ENCODE measurements at regions not wholly inside any gene's neighbourhood (a gene's known extent, or its start where the extent isn't known, plus 50 kb on each side); places are given as distances from the start of the nearest gene placed in this dataset.

- no peak for TF ChIP-seq CTCF (IDR thresholded peaks at IDR 0.05; ENCODE audit: control extremely low read depth, extremely low read depth)
- peak in 2 of 3 donors; percentile 52 to 59 for DNase-seq
- no peaks in the 10 kb centered on the region for H3K36me3 ChIP-seq (ENCODE audit: control insufficient read depth in 4 of 4, insufficient read depth in 4 of 4, low read length in 4 of 4)
- no peak overlapping the region for H3K27ac ChIP-seq (ENCODE audit: low read depth in 1 of 2, low read length in 1 of 2)
- ATAC-seq (ENCODE audit: insufficient read depth, low FRiP score) = no peak
- WGBS, 2 donors = 81 to 94% methylated on average over 1 of the region's 1 CpG
- H3K9me3 ChIP-seq (ENCODE audit: control insufficient read depth in 4 of 4, insufficient read depth in 3 of 4, low read length in 3 of 4) = peaks cover 0 to 3% (median 0%) of the 10 kb centered on the region in 4 donors
- H3K9ac ChIP-seq (ENCODE audit: insufficient read depth in 1 of 2, low read length in 2 of 2) = no peak overlapping the region
- H3K4me3 ChIP-seq = no peak overlapping the region
- peaks cover 0 to 23% (median 4%) of the 10 kb centered on the region in 5 donors for H3K4me1 ChIP-seq (ENCODE audit: control insufficient read depth in 5 of 5, insufficient read depth in 5 of 5, low read length in 5 of 5)
- no peaks in the 10 kb centered on the region for H3K27me3 ChIP-seq (ENCODE audit: control insufficient read depth in 3 of 3, insufficient read depth in 3 of 3, low read length in 2 of 3)
Measured at GRCh38 chr10:47209466-47209865, 90.5 kb upstream of the GDF10 start.

GRCh38 chr10:47214520-47214919, 85.5 kb upstream of the GDF10 start:
- Histone ChIP-seq H3K36me3 (ENCODE audit: control insufficient read depth in 4 of 4, insufficient read depth in 4 of 4, low read length in 4 of 4) (no peaks in the 10 kb centered on the region), H3K4me3 (no peak overlapping the region), H3K27me3 (ENCODE audit: control insufficient read depth in 3 of 3, insufficient read depth in 3 of 3, low read length in 2 of 3) (no peaks in the 10 kb centered on the region), H3K4me1 (ENCODE audit: control insufficient read depth in 5 of 5, insufficient read depth in 5 of 5, low read length in 5 of 5) (peaks cover 0 to 18% (median 0%) of the 10 kb centered on the region in 5 donors), H3K9me3 (ENCODE audit: control insufficient read depth in 4 of 4, insufficient read depth in 3 of 4, low read length in 3 of 4) (peaks cover 0 to 3% (median 1%) of the 10 kb centered on the region in 4 donors), H3K27ac (ENCODE audit: low read depth in 1 of 2, low read length in 1 of 2) (no peak overlapping the region), H3K9ac (ENCODE audit: insufficient read depth in 1 of 2, low read length in 2 of 2) (no peak overlapping the region)
- no peak for TF ChIP-seq CTCF (IDR thresholded peaks at IDR 0.05; ENCODE audit: control extremely low read depth, extremely low read depth)
- no peak for ATAC-seq (ENCODE audit: insufficient read depth, low FRiP score)
- DNase-seq = no peak

- WGBS, 2 donors = 65 to 78% methylated on average over 3 of the region's 3 CpGs
- peaks cover 0 to 3% (median 1%) of the 10 kb centered on the region in 4 donors for H3K9me3 ChIP-seq (ENCODE audit: control insufficient read depth in 4 of 4, insufficient read depth in 3 of 4, low read length in 3 of 4)
- no peak overlapping the region for H3K27ac ChIP-seq (ENCODE audit: low read depth in 1 of 2, low read length in 1 of 2)
- H3K9ac ChIP-seq (ENCODE audit: insufficient read depth in 1 of 2, low read length in 2 of 2) = no peak overlapping the region
- DNase-seq (no peak), ATAC-seq (ENCODE audit: insufficient read depth, low FRiP score) (no peak)
- no peaks in the 10 kb centered on the region for H3K36me3 ChIP-seq (ENCODE audit: control insufficient read depth in 4 of 4, insufficient read depth in 4 of 4, low read length in 4 of 4)
- no peak overlapping the region for H3K4me3 ChIP-seq
- H3K4me1 ChIP-seq (ENCODE audit: control insufficient read depth in 5 of 5, insufficient read depth in 5 of 5, low read length in 5 of 5) = peaks cover 0 to 16% (median 0%) of the 10 kb centered on the region in 5 donors
- no peaks in the 10 kb centered on the region for H3K27me3 ChIP-seq (ENCODE audit: control insufficient read depth in 3 of 3, insufficient read depth in 3 of 3, low read length in 2 of 3)
- no peak for TF ChIP-seq CTCF (IDR thresholded peaks at IDR 0.05; ENCODE audit: control extremely low read depth, extremely low read depth)
Measured at GRCh38 chr10:47217113-47217512, 82.9 kb upstream of the GDF10 start.

GRCh38 chr10:47218803-47219202, 81.2 kb upstream of the GDF10 start:
- Histone ChIP-seq H3K9ac (ENCODE audit: insufficient read depth in 1 of 2, low read length in 2 of 2) (no peak overlapping the region), H3K27me3 (ENCODE audit: control insufficient read depth in 3 of 3, insufficient read depth in 3 of 3, low read length in 2 of 3) (no peaks in the 10 kb centered on the region), H3K9me3 (ENCODE audit: control insufficient read depth in 4 of 4, insufficient read depth in 3 of 4, low read length in 3 of 4) (peaks cover 0 to 2% (median 0%) of the 10 kb centered on the region in 4 donors), H3K27ac (ENCODE audit: low read depth in 1 of 2, low read length in 1 of 2) (no peak overlapping the region), H3K4me1 (ENCODE audit: control insufficient read depth in 5 of 5, insufficient read depth in 5 of 5, low read length in 5 of 5) (peaks cover 0 to 16% (median 0%) of the 10 kb centered on the region in 5 donors), H3K4me3 (no peak overlapping the region), H3K36me3 (ENCODE audit: control insufficient read depth in 4 of 4, insufficient read depth in 4 of 4, low read length in 4 of 4) (no peaks in the 10 kb centered on the region)
- TF ChIP-seq CTCF (IDR thresholded peaks at IDR 0.05; ENCODE audit: control extremely low read depth, extremely low read depth) = no peak
- DNase-seq (no peak), ATAC-seq (ENCODE audit: insufficient read depth, low FRiP score) (no peak)
- 54 to 72% methylated on average over 5 of the region's 5 CpGs for WGBS, 2 donors
